GM15510 (cell line): ENCODE measurements at regions not wholly inside any gene's neighbourhood (a gene's known extent, or its start where the extent isn't known, plus 50 kb on each side); places are given as distances from the start of the nearest gene placed in this dataset.

Source experiments
- POLR2A ChIP-seq: IDR thresholded peaks from 3 replicates; pipeline ENCODE4 v1.6.1; 2011; ENCODE audit warnings: borderline replicate concordance; ENCODE audit not compliant: insufficient read length; ENCODE audit errors: extremely low read depth

DNA sequence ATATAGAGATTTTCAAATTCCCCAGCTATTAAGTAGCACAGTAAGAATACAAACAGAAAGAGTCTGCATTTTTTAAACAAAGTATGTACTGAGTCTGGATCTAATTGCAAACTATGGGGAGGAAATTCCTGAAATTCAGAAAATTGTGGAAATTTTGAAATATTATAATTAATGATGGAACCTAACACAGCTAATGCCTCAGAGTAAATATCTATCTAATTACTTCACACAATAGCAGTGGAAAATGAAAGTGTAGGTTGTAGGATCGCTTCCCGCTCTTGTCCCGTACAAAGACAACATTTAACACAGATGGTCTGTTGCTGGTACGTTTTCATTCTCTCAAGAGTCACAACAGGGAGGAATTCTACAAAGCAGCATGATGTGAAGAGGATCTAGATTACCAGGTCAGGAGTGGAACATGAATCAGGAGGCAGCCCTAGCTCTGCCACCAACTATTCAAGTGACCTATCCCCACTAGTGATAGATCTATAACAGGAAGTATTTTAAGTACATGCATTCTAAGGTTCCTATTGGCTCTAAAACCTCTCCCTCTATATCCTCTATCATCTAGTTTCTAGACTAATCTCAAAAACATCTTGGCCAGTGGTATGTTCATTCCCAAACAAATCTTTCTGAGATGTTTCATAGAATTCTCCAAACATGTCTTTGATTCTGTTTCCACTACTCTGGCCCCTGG, 58.9 kb upstream of the GRAMD2B start:
- TF ChIP-seq POLR2A = no peak

DNA sequence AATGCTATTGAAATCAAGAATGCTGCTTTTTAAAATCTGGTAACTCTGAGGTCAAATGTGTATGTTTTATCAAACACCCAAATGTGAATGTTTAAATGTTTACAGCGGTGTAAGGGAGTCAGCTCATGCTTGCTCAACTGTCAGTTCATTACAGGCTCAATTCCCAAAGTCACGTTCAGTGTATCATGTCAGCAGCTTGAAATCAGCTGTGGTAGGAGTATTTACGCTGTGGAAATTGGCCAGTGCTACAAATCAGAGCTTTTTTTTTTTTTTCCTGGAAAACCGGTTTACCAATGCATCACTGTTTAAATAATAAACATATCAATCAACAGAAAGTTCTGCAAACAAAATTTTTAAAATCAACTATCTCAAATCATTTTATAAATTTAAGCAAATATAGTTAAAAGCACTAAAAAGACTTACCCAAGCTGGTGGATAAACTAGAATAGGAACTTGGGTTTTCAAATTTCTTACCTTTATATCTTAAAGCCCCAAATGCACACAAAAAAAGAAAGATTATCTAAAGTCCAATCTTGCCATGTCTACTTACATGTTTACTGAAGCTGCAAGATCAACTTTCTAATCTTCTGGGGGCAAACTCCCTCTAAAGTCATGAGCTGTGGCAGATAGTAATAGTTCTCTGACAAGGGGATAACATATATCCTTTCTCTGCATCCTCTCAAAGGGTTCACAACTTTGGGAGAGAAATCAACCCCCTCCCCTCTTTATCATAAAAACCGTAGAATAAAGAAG, 57.6 kb upstream of the GRAMD2B start:
- TF ChIP-seq POLR2A = no peak

GRCh38 chr5:126366199-126366560, 57.0 kb upstream of the GRAMD2B start:
- no peak for TF ChIP-seq POLR2A

DNA sequence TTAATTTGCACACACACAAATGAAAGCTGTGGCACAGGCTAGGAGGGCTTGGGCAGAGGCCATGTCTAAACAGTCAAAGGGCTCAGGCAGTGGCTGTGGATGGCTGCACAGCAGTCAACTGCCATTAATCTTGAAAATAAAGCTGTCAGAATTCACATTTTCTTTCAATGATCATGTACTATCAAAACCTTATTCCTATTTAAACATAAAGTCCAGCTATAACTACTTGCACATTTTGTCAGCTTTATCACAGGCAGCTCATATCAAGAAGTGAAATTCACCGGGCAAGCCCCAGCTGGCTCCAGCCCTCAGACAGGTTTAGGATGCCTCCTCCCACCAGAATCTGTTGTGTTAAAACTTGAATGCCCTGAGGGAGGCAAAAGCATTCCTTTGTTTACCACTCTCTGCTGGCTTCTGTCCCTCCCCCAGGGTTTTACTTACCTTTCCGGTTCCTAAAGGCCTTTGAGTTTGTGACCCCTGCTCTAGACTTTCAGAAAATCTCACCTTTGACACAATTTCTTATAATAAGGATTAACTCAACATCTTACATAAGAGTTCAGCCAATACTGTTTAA, 54.9 kb upstream of the GRAMD2B start:
- TF ChIP-seq POLR2A = no peak

DNA sequence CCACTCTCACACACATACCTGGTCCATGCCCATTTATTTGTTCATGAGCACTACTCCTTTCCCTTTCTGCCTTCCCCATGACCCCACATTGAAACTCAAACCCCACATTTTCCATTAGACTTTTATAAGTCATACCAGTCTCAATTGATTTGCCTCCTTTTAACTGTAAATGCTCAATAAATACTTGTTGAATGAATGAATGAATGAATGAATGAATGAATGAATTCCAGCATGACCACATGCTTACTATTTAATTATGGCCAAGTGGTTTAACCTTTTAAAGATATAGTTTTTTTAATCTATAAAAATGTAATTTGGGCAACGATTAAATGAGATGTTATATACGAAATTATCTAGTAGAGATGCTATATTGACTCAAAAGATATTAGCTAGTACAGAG, 54.1 kb upstream of the GRAMD2B start:
- TF ChIP-seq POLR2A = no peak

DNA sequence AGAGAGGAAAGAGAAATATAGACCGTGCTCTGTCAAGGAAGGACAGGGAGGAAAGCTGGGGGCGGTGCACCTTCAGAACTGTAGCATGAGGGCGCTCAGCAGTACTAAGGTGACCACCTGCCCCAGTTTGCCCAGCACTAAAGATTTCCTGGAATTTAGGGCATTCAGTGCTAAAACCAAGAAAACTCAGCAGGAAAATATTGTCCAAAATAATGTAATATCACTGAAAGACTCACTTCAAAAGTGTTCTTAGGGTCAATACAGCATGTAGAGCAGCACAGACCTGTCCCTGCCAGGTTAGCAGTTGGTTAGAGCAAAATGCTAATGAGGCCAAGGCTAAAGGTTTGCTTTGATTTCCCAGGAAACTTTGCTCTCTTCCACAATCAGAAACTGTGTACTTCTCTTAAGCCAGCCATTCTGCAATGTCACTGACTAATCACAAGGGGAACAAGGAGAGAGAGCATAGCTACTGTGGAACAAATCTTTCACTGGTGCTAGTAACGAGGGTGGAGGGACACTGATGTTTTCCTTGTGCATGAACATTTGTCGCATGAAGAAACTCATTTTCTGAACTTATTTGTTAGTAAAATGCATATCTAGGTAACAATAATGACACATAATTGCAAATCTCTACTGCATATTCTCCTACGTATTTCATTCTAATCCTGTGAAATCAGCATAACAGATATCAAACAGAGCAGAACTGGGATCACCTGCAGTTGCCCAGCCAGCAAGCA, 53.0 kb upstream of the GRAMD2B start:
- TF ChIP-seq POLR2A = no peak

DNA sequence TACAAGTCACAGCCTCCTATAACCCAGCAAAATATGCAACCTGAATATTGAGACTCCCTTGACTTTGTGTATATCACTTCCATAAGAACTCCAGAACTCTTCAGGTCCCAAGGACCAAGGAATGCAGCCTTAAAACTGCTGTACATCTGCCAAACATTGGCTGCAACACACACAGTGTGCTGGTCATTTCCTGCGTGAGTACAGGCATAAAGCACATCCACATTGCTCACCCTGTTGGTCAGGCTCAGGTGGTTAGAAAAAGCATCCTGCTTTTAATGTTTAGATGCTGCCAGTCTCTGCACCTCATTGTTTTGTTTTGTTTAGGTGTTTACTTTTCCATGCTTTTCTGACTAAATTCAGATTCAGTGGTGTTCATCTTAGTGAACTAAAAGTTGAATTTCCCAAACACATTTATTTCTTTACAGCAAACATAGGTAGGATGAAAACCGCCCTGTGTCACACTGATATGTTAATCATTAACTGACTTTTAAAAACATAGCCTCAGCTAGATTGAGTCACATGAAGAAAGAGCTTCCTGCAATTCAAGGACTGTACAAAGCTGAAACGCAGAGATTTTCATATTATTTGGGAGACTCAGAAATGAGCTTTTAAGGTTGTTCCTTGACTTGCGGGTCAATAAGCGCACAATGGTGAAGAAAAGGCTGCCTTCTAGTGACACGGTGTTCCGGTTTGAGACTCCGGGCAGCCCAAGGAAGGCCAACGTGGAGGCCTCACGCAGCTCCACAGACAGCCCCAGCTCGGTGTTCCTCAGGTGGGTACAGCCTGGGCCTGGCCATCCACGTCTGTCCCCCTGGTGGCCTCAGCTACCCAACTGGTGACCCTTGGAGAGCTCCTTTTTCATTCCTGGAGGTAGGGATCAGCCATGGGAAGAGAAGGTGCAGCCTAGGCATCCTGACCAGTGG, 52.2 kb upstream of the GRAMD2B start:
- TF ChIP-seq POLR2A = no peak

- TF ChIP-seq POLR2A = no peak
These were observed 49.7 kb upstream of the GRAMD2B start for GRCh38 chr5:126373375-126374108.
